Psoas muscle (tissue), 7 donors: ENCODE measurements at regions not wholly inside any gene's neighbourhood (a gene's known extent, or its start where the extent isn't known, plus 50 kb on each side); places are given as distances from the start of the nearest gene placed in this dataset.
A peak's percentile ranks its signal among the peaks of the same experiment; 100 is the strongest.

Experiments used
- ATAC-seq, 4 donors: fragments of 200-7000 bp; cut with Tn5 transposase; one replicate each; pipeline ENCODE4 v1.9.1; 2020; ENCODE audit warnings: moderate library complexity in 3 of 4, mild to moderate bottlenecking in 2 of 4
- DNase-seq, 2 donors: peaks; one replicate each; pipeline ENCODE4 v3.0.0-alpha.2; 2020
- H3K27ac ChIP-seq: fragments of 200-600 bp; one replicate; pipeline ENCODE4 v1.8.0; 2022
- H3K27me3 ChIP-seq, 3 donors: fragments of 200-600 bp in 1 of 3; one replicate each; pipeline versions ENCODE4 v1.6.1 to v1.8.0; 2013 to 2022; ENCODE audit warnings: low read length in 2 of 3, mild to moderate bottlenecking in 2 of 3, moderate library complexity in 1 of 3; ENCODE audit not compliant: insufficient read depth in 3 of 3
- H3K36me3 ChIP-seq, 2 donors: fragments of 200-600 bp in 1 of 2; one replicate each; pipeline versions ENCODE4 v1.6.1 to v1.8.0; 2013 to 2022; ENCODE audit warnings: low read depth in 1 of 2, mild to moderate bottlenecking in 1 of 2, moderate library complexity in 1 of 2; ENCODE audit not compliant: insufficient read depth in 1 of 2
- H3K4me1 ChIP-seq: fragments of 200-600 bp; one replicate; pipeline ENCODE4 v1.8.0; 2022
- H3K4me3 ChIP-seq: fragments of 200-600 bp; one replicate; pipeline ENCODE4 v1.8.0; 2022; ENCODE audit warnings: mild to moderate bottlenecking
- H3K9me3 ChIP-seq: fragments of 200-600 bp; one replicate; pipeline ENCODE4 v1.8.0; 2022
- WGBS, 3 donors: extraction: QIAGEN DNeasy Blood & Tissue Kit; methylation state at CpG; one replicate each; pipeline versions ENCODE4 v1.1.6 to v1.1.7; 2013; 5-methylcytosine and 5-hydroxymethylcytosine counted together
- intact Hi-C, 2 donors: fragments of 100-400 bp; cut with DNase I; formaldehyde crosslinking; loops; one replicate each; pipeline versions ENCODE4 v1.11.0 to v1.14.2; 2022
- TF ChIP-seq, protein P1 (sequence below): fragments of 200-600 bp; IDR thresholded peaks from one replicate; pipeline ENCODE4 v1.8.0; 2022; ENCODE audit warnings: antibody characterized with exemption
- donor health status: healthy with polysubstance abuse.
- donor health status: DM: no; HTN: no; CAD: no; lungs with moderate emphysema.
- donor health status: Bipolar disorder and iron deficiency.
- donor health status: healthy.
- donor health status: DM: yes; HTN: yes; CAD: no.
- donor health status: DM: no; HTN: no; CAD: no.
- donor health status: DM: yes; HTN: yes; CAD: no.

- 41 to 55% (median 46%) methylated on average over 2 of the region's 2 CpGs for WGBS, 3 donors
- TF ChIP-seq, protein P1, sequence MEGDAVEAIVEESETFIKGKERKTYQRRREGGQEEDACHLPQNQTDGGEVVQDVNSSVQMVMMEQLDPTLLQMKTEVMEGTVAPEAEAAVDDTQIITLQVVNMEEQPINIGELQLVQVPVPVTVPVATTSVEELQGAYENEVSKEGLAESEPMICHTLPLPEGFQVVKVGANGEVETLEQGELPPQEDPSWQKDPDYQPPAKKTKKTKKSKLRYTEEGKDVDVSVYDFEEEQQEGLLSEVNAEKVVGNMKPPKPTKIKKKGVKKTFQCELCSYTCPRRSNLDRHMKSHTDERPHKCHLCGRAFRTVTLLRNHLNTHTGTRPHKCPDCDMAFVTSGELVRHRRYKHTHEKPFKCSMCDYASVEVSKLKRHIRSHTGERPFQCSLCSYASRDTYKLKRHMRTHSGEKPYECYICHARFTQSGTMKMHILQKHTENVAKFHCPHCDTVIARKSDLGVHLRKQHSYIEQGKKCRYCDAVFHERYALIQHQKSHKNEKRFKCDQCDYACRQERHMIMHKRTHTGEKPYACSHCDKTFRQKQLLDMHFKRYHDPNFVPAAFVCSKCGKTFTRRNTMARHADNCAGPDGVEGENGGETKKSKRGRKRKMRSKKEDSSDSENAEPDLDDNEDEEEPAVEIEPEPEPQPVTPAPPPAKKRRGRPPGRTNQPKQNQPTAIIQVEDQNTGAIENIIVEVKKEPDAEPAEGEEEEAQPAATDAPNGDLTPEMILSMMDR: no peak
- no peaks in the 10 kb centered on the region for H3K4me1 ChIP-seq
- no peaks in the 10 kb centered on the region for H3K9me3 ChIP-seq
- H3K27ac ChIP-seq: no peak overlapping the region
- no peaks in the 10 kb centered on the region for H3K27me3 ChIP-seq
- intact Hi-C loops: no loop called here
- no peak for ATAC-seq
- H3K36me3 ChIP-seq: no peaks in the 10 kb centered on the region
- no peak overlapping the region for H3K4me3 ChIP-seq
- DNase-seq: no peak
Observed at GRCh38 chr2:226529556-226529955, 270.1 kb downstream of the IRS1 start.

GRCh38 chr2:226526716-226527115, 272.9 kb downstream of the IRS1 start:
- TF ChIP-seq, protein P1: no peak
- 34 to 56% (median 37%) methylated on average over 3 of the region's 3 CpGs for WGBS, 3 donors
- intact Hi-C loops: no loop called here

GRCh38 chr2:226524381-226524843, 275.2 kb downstream of the IRS1 start:
- WGBS, 3 donors: 82 to 88% (median 85%) methylated on average over 2 of the region's 2 CpGs

More at GRCh38 chr2:226526716-226527115, 272.9 kb downstream of the IRS1 start:
- Histone ChIP-seq H3K4me1 (no peaks in the 10 kb centered on the region), H3K27ac (no peak overlapping the region), H3K36me3 (no peaks in the 10 kb centered on the region), H3K27me3 (no peaks in the 10 kb centered on the region), H3K9me3 (no peaks in the 10 kb centered on the region), H3K4me3 (no peak overlapping the region)
- no peak for DNase-seq
- no peak for ATAC-seq

DNA sequence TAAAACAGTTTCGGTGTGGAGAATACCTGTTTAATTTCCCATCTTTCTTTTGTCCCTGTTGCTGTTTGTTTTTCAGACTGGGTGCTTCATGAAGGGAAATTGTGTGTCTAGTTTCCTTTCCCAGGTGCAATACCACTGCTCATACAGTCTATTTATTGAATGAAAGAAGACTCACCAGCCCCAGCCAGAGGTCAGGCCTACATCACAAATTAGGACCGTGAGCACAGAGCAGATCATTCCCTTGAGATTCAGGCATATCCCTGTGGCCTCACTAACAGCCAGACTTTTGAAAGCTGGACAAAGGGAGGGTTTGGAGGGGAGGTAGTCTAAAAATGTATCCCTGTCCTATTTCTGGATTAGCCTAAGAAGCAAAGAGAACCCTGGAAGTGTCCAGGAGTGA, 278.9 kb downstream of the IRS1 start:
- Histone ChIP-seq H3K36me3 (no peaks in the 10 kb centered on the region), H3K9me3 (no peaks in the 10 kb centered on the region), H3K27ac (no peak overlapping the region), H3K27me3 (no peaks in the 10 kb centered on the region), H3K4me1 (no peaks in the 10 kb centered on the region), H3K4me3 (no peak overlapping the region)
- TF ChIP-seq, protein P1: no peak
- no peak for ATAC-seq
- DNase-seq: no peak
- WGBS, 3 donors: 60 to 66% (median 65%) methylated on average over 2 of the region's 2 CpGs
- intact Hi-C loops: no loop called here

More at GRCh38 chr2:226524381-226524843, 275.2 kb downstream of the IRS1 start:
- intact Hi-C loops: no loop called here
- ATAC-seq (peak in 3 of 4 donors; percentile 51 to 74 (median 55)), DNase-seq (no peak)
- Histone ChIP-seq H3K27ac (no peak overlapping the region), H3K4me1 (no peaks in the 10 kb centered on the region), H3K9me3 (no peaks in the 10 kb centered on the region), H3K36me3 (no peaks in the 10 kb centered on the region), H3K4me3 (no peak overlapping the region), H3K27me3 (no peaks in the 10 kb centered on the region)
- TF ChIP-seq, protein P1: no peak
